GM12874 (cell line): ENCODE measurements at regions not wholly inside any gene's neighbourhood (a gene's known extent, or its start where the extent isn't known, plus 50 kb on each side); places are given as distances from the start of the nearest gene placed in this dataset.

Source experiments
- CTCF ChIP-seq: IDR thresholded peaks from 2 replicates; pipeline ENCODE4 v1.5.1; 2011; ENCODE audit warnings: low read depth, mild to moderate bottlenecking, control low read depth, low read length, moderate library complexity; ENCODE audit not compliant: insufficient read depth

GRCh38 chr2:195016841-195017240 is 640.2 kb upstream of the SLC39A10 start:
- no peak for TF ChIP-seq CTCF

- TF ChIP-seq CTCF, result no peak
Observed at GRCh38 chr2:195009202-195009601, 647.8 kb upstream of the SLC39A10 start.

- no peak for TF ChIP-seq CTCF
Observed at GRCh38 chr2:195006856-195007255, 650.2 kb upstream of the SLC39A10 start.

- no peak for TF ChIP-seq CTCF
Observed at GRCh38 chr2:195003881-195004471, 653.0 kb upstream of the SLC39A10 start.

GRCh38 chr2:195001924-195002323 is 655.1 kb upstream of the SLC39A10 start:
- no peak for TF ChIP-seq CTCF

- no peak for TF ChIP-seq CTCF
Observed at GRCh38 chr2:194999771-195000170, 657.3 kb upstream of the SLC39A10 start.

- TF ChIP-seq CTCF, result no peak
Observed at GRCh38 chr2:194992648-194993047, 664.4 kb upstream of the SLC39A10 start.
